Gastroesophageal sphincter (tissue), 4 donors: ENCODE measurements at regions not wholly inside any gene's neighbourhood (a gene's known extent, or its start where the extent isn't known, plus 50 kb on each side); places are given as distances from the start of the nearest gene placed in this dataset.

Source experiments
- ATAC-seq: fragments of 150-250 bp; one replicate; pipeline ENCODE4 v1.9.1; 2016; ENCODE audit warnings: mild to moderate bottlenecking, moderate library complexity
- H3K27ac ChIP-seq, 4 donors: fragments of 200-600 bp; sonication (generic) in 3 of 4; 1 replicate in 3 of 4; 2 replicates in 1 of 4; pipeline ENCODE4 v1.5.1; 2016 to 2019
- H3K27me3 ChIP-seq: fragments of 200-600 bp; sonication (generic); one replicate; pipeline ENCODE4 v1.5.1; 2019
- H3K36me3 ChIP-seq, 2 donors: fragments of 200-600 bp; sonication (generic); one replicate each; pipeline ENCODE4 v1.5.1; 2019; ENCODE audit warnings: control low read depth in 1 of 2
- H3K4me1 ChIP-seq, 3 donors: fragments of 200-600 bp; sonication (generic); 1 replicate in 2 of 3; 2 replicates in 1 of 3; pipeline ENCODE4 v1.5.1; 2016 to 2019; ENCODE audit warnings: control low read depth in 2 of 3
- H3K4me3 ChIP-seq, 2 donors: fragments of 200-600 bp; sonication (generic); one replicate each; pipeline ENCODE4 v1.5.1; 2019; ENCODE audit warnings: mild to moderate bottlenecking in 1 of 2, moderate library complexity in 1 of 2
- H3K9me3 ChIP-seq, 3 donors: fragments of 200-600 bp; sonication (generic); one replicate each; pipeline ENCODE4 v1.5.1; 2017 to 2019; ENCODE audit warnings: control low read depth in 2 of 3
- EP300 ChIP-seq: sonication (generic); formaldehyde crosslinking; IDR thresholded peaks from one replicate; pipeline ENCODE4 v1.6.1; 2017; ENCODE audit warnings: antibody characterized with exemption, mild to moderate bottlenecking
- POLR2A ChIP-seq, 2 donors: fragments of 450-650 bp; IDR thresholded peaks; one replicate each; pipeline ENCODE4 v1.6.1; 2017; ENCODE audit warnings: antibody characterized with exemption in 2 of 2, mild to moderate bottlenecking in 2 of 2, moderate library complexity in 1 of 2
- POLR2AphosphoS5 ChIP-seq: sonication (generic); formaldehyde crosslinking; IDR thresholded peaks from one replicate; pipeline ENCODE4 v1.6.1; 2017; ENCODE audit warnings: antibody characterized with exemption
- WGBS, 2 donors: methylation state at CpG; one replicate each; pipeline ENCODE4 v1.1.5; 2018; ENCODE audit warnings: low coverage in 1 of 2; 5-methylcytosine and 5-hydroxymethylcytosine counted together
- TF ChIP-seq, protein P1 (sequence below), 4 experiments: fragments of 200-600 bp in 2 of 4; fragments of 450-650 bp in 2 of 4; sonication (generic) in 1 of 4; IDR thresholded peaks; one replicate each; pipeline ENCODE4 v1.5.1; 2017 to 2019; ENCODE audit warnings: antibody characterized with exemption in 4 of 4, mild to moderate bottlenecking in 2 of 4, moderate library complexity in 2 of 4

DNA sequence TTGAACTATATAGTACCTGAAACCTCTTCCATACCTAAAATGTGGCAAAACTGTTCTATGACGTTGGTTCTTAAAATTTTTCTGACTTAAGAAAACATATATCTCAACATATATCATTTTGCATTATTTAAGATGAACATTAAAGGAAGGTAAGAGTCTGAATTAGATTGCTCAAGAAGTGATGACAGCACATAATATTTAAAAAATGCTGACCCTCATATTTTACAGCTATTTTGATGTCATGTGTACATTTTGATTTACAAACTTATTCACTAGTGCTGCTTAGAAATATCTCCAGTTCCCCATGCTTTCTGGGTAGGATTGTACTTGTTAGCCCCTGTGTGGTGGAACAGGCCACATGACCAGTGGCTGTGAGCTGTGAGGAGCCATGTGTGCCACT, 666.1 kb downstream of the SATB2 start:
- no peak for ATAC-seq
- Histone ChIP-seq H3K27me3 (no peaks in the 10 kb centered on the region), H3K4me3 (no peak overlapping the region), H3K4me1 (no peaks in the 10 kb centered on the region), H3K36me3 (no peaks in the 10 kb centered on the region), H3K9me3 (no peaks in the 10 kb centered on the region), H3K27ac (no peak overlapping the region)
- TF ChIP-seq, protein P1, sequence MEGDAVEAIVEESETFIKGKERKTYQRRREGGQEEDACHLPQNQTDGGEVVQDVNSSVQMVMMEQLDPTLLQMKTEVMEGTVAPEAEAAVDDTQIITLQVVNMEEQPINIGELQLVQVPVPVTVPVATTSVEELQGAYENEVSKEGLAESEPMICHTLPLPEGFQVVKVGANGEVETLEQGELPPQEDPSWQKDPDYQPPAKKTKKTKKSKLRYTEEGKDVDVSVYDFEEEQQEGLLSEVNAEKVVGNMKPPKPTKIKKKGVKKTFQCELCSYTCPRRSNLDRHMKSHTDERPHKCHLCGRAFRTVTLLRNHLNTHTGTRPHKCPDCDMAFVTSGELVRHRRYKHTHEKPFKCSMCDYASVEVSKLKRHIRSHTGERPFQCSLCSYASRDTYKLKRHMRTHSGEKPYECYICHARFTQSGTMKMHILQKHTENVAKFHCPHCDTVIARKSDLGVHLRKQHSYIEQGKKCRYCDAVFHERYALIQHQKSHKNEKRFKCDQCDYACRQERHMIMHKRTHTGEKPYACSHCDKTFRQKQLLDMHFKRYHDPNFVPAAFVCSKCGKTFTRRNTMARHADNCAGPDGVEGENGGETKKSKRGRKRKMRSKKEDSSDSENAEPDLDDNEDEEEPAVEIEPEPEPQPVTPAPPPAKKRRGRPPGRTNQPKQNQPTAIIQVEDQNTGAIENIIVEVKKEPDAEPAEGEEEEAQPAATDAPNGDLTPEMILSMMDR (IDR thresholded peaks at IDR 0.05) = no peak
- TF ChIP-seq POLR2AphosphoS5 (no peak), POLR2A (IDR thresholded peaks at IDR 0.05) (no peak), EP300 (no peak)
- 0% methylated on average over 1 of the region's 1 CpG for WGBS, 2 donors

DNA sequence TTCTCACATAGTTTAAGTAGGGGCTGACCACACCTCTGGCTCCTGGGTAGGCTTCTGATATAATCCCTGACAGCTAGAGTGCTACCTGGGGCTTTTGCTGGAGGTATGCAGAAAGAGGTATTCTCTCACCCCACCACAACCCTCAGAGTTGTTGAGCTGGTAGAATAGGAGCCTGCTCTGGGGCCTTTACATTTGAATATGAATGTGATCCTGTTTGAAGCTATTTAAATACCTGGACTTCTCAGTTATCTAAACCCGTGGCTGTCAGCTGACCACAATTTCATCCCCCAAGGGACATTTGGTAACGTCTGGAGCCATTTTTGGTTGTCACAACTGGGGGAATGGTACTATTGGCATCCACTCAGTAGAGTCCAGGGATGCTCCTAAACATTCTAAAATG, 669.1 kb downstream of the SATB2 start:
- Histone ChIP-seq H3K9me3 (no peaks in the 10 kb centered on the region), H3K4me3 (no peak overlapping the region), H3K36me3 (no peaks in the 10 kb centered on the region), H3K4me1 (no peaks in the 10 kb centered on the region), H3K27ac (no peak overlapping the region), H3K27me3 (no peaks in the 10 kb centered on the region)
- no peak for ATAC-seq
- WGBS, 2 donors = 15 to 20% methylated on average over 2 of the region's 2 CpGs
- TF ChIP-seq, protein P1 (IDR thresholded peaks at IDR 0.05) = no peak
- TF ChIP-seq POLR2AphosphoS5 = no peak
- TF ChIP-seq POLR2A (IDR thresholded peaks at IDR 0.05) = no peak
- no peak for TF ChIP-seq EP300

DNA sequence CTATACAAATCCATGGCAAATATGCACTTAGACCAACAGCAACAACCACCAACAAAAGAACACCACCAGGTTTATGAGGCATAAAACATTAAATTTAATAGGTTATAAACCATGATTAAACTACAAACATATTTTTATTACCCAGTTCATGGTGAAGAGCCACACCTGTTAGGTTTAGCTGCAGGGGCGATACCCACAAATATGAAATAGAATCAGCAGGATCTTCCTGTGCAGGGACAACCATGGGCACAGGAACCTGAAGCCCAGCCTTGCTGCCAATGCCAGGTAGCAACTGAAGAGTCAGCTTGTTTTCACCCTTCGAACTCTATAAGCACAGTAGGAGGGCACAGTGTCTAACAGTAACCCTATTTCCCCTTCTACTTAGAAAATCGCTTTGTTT, 675.0 kb downstream of the SATB2 start:
- H3K9me3 ChIP-seq = no peaks in the 10 kb centered on the region
- TF ChIP-seq POLR2AphosphoS5 = no peak
- no peak for TF ChIP-seq EP300
- TF ChIP-seq, protein P1 (IDR thresholded peaks at IDR 0.05) = no peak
- TF ChIP-seq POLR2A (IDR thresholded peaks at IDR 0.05) = no peak
- no peaks in the 10 kb centered on the region for H3K27me3 ChIP-seq
- H3K4me1 ChIP-seq = no peaks in the 10 kb centered on the region
- ATAC-seq = no peak
- 70 to 93% methylated on average over 3 of the region's 3 CpGs for WGBS, 2 donors
- no peak overlapping the region for H3K4me3 ChIP-seq
- no peaks in the 10 kb centered on the region for H3K36me3 ChIP-seq
- no peak overlapping the region for H3K27ac ChIP-seq

DNA sequence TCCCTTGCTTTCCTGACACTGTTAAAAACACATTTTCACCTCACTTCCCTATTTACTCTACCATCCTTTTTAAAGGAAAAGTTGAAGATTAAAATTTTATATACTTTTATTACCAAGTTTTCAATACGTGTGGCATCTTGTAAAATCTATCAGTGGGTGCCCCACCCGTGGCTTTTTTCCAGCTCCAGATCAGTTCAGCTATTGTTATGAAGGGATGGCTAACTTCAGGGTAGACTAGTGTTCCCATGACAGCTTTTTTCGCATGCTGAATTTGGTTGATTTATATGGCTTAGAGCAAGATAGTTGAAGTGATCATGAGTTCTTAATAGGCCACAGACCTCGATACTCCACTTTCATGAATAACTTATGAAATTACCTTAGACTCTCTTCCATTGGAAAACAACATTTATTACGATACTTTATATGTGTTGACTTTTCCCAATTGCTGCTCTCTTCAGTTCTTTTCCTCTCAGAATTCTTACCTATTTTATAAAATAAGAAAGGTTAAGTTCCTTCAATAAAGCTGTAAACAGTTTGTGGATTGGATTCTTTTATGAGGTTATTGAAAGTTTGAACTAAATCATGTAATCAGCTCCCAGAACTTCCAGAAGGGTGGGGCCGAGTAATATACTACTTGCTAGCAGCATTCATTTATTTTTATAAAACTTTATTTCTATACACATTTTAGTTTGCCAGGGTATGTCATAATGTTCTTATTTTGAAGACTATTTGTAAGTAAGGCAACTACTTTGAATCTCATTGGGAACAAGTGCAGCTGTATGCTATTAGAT, 680.9 kb downstream of the SATB2 start:
- H3K36me3 ChIP-seq = no peaks in the 10 kb centered on the region
- no peak for ATAC-seq
- no peaks in the 10 kb centered on the region for H3K4me1 ChIP-seq
- H3K9me3 ChIP-seq = no peaks in the 10 kb centered on the region
- WGBS, 2 donors = 78 to 81% methylated on average over 6 of the region's 6 CpGs
- H3K4me3 ChIP-seq = no peak overlapping the region
- TF ChIP-seq POLR2AphosphoS5 = no peak
- no peak for TF ChIP-seq EP300
- TF ChIP-seq, protein P1 (IDR thresholded peaks at IDR 0.05) = no peak
- no peak for TF ChIP-seq POLR2A (IDR thresholded peaks at IDR 0.05)
- no peak overlapping the region for H3K27ac ChIP-seq
- no peaks in the 10 kb centered on the region for H3K27me3 ChIP-seq

DNA sequence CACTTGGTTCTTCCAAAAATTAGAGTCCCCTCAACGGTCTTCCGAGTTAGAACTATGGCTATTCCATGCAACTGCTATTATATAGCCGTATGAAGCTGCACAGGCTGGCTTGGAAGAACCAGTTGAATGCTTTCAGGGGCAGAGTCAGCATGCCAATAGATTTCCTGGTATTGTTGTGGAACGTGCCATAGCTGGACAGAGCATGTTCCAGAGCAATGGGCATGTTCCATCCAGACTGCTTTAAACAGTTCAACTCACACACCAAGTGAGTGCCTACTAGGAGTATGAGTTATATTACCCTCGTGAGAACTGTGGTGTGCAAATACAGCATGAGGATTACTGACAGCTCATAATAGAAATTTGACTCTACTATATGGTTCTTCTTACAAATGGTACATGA, 682.0 kb downstream of the SATB2 start:
- no peak overlapping the region for H3K27ac ChIP-seq
- ATAC-seq = no peak
- no peaks in the 10 kb centered on the region for H3K9me3 ChIP-seq
- 78 to 92% methylated on average over 3 to 5 of the region's 5 CpGs for WGBS, 2 donors
- no peak overlapping the region for H3K4me3 ChIP-seq
- no peaks in the 10 kb centered on the region for H3K27me3 ChIP-seq
- TF ChIP-seq POLR2AphosphoS5 (no peak), POLR2A (IDR thresholded peaks at IDR 0.05) (no peak), EP300 (no peak)
- TF ChIP-seq, protein P1 (IDR thresholded peaks at IDR 0.05) = no peak
- no peaks in the 10 kb centered on the region for H3K4me1 ChIP-seq
- H3K36me3 ChIP-seq = no peaks in the 10 kb centered on the region
